ENCODE measurements at regions not wholly inside any gene's neighbourhood (a gene's known extent, or its start where the extent isn't known, plus 50 kb on each side); places are given as distances from the start of the nearest gene placed in this dataset.

DNA sequence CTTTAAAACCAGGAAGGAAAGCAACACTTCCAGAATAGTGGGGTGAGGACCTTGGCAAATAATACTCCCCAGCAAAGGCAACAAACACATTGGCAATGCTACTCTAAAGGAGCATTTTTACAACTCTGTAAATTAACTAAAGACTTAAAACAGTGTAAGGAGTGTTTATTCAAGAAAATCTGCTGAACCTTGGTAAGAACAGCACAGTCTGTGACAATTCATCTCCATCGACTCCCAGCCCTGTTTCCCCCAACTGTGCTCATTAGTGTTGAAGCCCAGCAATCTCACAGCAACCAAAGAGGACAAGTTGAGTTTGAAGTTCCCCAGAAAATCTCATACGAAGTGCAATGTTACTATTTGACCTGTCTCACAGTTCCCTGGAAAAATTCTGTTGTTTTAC, 884.9 kb downstream of the C6orf118 start:
- TF ChIP-seq, protein P1, sequence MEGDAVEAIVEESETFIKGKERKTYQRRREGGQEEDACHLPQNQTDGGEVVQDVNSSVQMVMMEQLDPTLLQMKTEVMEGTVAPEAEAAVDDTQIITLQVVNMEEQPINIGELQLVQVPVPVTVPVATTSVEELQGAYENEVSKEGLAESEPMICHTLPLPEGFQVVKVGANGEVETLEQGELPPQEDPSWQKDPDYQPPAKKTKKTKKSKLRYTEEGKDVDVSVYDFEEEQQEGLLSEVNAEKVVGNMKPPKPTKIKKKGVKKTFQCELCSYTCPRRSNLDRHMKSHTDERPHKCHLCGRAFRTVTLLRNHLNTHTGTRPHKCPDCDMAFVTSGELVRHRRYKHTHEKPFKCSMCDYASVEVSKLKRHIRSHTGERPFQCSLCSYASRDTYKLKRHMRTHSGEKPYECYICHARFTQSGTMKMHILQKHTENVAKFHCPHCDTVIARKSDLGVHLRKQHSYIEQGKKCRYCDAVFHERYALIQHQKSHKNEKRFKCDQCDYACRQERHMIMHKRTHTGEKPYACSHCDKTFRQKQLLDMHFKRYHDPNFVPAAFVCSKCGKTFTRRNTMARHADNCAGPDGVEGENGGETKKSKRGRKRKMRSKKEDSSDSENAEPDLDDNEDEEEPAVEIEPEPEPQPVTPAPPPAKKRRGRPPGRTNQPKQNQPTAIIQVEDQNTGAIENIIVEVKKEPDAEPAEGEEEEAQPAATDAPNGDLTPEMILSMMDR (IDR thresholded peaks at IDR 0.05), result no peak
- TF ChIP-seq EP300 (IDR thresholded peaks at IDR 0.05; ENCODE audit: low read depth) (no peak), POLR2A (IDR thresholded peaks at IDR 0.05) (no peak)
